ENCODE measurements at regions not wholly inside any gene's neighbourhood (a gene's known extent, or its start where the extent isn't known, plus 50 kb on each side); places are given as distances from the start of the nearest gene placed in this dataset.

DNA sequence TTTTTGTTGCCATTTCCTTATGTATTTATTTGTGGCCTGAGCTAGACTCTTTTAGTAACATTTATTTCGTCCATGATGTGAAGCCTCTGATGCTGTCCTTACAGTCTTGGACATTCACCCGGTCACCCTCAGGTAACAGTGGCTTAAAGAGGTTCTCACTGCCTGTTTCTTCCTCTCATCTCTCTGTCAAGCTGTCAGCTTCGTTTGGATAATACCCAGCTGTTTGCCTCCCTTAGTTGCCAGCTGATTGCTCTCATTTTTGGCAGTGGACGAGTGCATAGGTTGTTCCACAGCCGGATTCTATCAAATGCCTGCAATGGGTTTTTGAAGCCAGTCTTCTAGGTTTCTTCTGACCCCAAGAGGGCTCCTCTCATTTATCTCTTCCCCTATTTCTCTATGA, 427.7 kb downstream of the MED10 start:
- no peak for DNase-seq
- TF ChIP-seq, protein P1, sequence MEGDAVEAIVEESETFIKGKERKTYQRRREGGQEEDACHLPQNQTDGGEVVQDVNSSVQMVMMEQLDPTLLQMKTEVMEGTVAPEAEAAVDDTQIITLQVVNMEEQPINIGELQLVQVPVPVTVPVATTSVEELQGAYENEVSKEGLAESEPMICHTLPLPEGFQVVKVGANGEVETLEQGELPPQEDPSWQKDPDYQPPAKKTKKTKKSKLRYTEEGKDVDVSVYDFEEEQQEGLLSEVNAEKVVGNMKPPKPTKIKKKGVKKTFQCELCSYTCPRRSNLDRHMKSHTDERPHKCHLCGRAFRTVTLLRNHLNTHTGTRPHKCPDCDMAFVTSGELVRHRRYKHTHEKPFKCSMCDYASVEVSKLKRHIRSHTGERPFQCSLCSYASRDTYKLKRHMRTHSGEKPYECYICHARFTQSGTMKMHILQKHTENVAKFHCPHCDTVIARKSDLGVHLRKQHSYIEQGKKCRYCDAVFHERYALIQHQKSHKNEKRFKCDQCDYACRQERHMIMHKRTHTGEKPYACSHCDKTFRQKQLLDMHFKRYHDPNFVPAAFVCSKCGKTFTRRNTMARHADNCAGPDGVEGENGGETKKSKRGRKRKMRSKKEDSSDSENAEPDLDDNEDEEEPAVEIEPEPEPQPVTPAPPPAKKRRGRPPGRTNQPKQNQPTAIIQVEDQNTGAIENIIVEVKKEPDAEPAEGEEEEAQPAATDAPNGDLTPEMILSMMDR (IDR thresholded peaks at IDR 0.05; ENCODE audit: partially characterized antibody, unreplicated experiment) = no peak
- no peaks in the 10 kb centered on the region for H3K9me3 Mint-ChIP-seq (ENCODE audit: unreplicated experiment)
- H3K4me3 Mint-ChIP-seq (ENCODE audit: unreplicated experiment) = no peak overlapping the region
- H3K36me3 Mint-ChIP-seq (ENCODE audit: unreplicated experiment) = no peaks in the 10 kb centered on the region
- no peaks in the 10 kb centered on the region for H3K4me1 Mint-ChIP-seq (ENCODE audit: low read depth, unreplicated experiment)
- H3K27ac Mint-ChIP-seq (ENCODE audit: unreplicated experiment) = no peak overlapping the region
- H3K27me3 Mint-ChIP-seq (ENCODE audit: unreplicated experiment) = peaks cover 7% of the 10 kb centered on the region

DNA sequence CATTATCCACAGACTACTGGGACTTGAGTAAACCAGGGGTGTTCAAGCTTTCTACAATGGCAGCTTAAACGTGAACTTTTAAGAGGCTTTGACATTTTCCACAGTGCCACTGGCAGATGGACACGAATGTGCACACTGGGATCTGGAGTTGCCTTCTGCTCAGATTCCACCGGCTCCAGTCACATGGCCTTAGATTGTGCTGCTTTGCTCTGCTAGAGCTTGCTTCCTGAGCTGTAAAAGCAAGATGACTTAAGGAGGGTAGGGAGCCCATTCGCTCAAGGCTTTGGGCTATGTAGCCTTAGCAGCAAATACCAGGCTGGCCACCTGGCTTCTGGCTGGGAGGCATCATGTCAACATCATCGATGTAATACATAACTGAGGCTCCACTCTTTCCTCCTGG, 436.9 kb downstream of the MED10 start:
- H3K27ac Mint-ChIP-seq (ENCODE audit: unreplicated experiment) = no peak overlapping the region
- H3K9me3 Mint-ChIP-seq (ENCODE audit: unreplicated experiment) = no peaks in the 10 kb centered on the region
- TF ChIP-seq, protein P1 (IDR thresholded peaks at IDR 0.05; ENCODE audit: partially characterized antibody, unreplicated experiment) = no peak
- H3K4me1 Mint-ChIP-seq (ENCODE audit: low read depth, unreplicated experiment) = no peaks in the 10 kb centered on the region
- peaks cover 3% of the 10 kb centered on the region for H3K27me3 Mint-ChIP-seq (ENCODE audit: unreplicated experiment)
- H3K4me3 Mint-ChIP-seq (ENCODE audit: unreplicated experiment) = no peak overlapping the region
- no peaks in the 10 kb centered on the region for H3K36me3 Mint-ChIP-seq (ENCODE audit: unreplicated experiment)
- DNase-seq = no peak

DNA sequence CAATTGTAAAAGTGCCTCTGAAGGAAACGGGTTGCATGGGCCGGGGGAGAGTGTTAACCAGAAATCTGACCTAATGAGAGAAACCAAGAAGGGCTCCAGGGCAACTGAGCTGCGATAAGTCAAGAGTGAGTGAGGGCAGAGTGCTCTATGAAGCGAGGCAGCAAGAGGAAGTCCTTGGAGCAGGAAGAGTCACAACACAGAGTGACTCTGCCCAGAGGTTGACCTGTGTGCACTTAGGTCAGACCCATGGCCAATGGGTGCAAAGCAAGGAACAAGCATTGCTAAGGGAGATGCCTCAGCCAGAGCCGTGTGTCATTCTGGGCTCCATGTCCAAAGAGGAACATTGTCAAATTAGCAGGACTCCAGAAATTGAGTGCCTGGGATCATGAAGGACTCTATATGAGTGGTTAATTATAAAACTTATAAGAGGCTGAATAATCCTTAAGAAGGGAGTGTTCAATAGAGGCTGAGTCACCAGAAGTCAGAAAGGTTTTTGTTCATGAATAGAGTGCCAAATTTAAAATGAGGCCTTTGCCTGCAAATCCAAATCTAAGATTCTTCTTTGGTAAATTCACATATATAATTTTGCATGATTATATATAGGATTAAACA, 438.5 kb downstream of the MED10 start:
- Mint-ChIP-seq H3K27ac (ENCODE audit: unreplicated experiment) (no peak overlapping the region), H3K27me3 (ENCODE audit: unreplicated experiment) (peaks cover 3% of the 10 kb centered on the region), H3K9me3 (ENCODE audit: unreplicated experiment) (no peaks in the 10 kb centered on the region), H3K4me1 (ENCODE audit: low read depth, unreplicated experiment) (no peaks in the 10 kb centered on the region), H3K4me3 (ENCODE audit: unreplicated experiment) (no peak overlapping the region), H3K36me3 (ENCODE audit: unreplicated experiment) (no peaks in the 10 kb centered on the region)
- TF ChIP-seq, protein P1 (IDR thresholded peaks at IDR 0.05; ENCODE audit: partially characterized antibody, unreplicated experiment) = no peak
- DNase-seq = no peak

DNA sequence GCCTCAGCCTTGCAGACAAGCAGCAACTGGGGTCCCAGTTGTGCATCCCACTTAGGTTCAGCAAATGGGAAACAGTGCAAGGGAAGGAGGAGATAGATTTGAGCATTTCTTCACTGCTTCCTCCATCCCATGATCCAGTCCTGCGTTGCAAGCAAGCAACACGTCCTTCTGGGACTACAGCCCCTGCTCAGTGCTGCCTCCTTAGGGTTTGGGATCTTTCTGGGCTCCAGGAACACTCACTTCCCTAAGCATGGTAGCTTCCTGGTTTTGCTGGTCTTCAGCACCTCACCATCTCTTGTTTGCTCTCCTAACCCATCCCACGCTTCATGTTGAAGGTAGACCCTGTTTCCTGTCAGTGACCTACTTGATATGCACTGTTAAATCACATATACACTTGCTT, 444.7 kb downstream of the MED10 start:
- Mint-ChIP-seq H3K9me3 (ENCODE audit: unreplicated experiment) (no peaks in the 10 kb centered on the region), H3K27ac (ENCODE audit: unreplicated experiment) (no peak overlapping the region), H3K27me3 (ENCODE audit: unreplicated experiment) (no peaks in the 10 kb centered on the region), H3K4me3 (ENCODE audit: unreplicated experiment) (no peak overlapping the region), H3K36me3 (ENCODE audit: unreplicated experiment) (no peaks in the 10 kb centered on the region), H3K4me1 (ENCODE audit: low read depth, unreplicated experiment) (no peaks in the 10 kb centered on the region)
- no peak for DNase-seq
- TF ChIP-seq, protein P1 (IDR thresholded peaks at IDR 0.05; ENCODE audit: partially characterized antibody, unreplicated experiment) = no peak

DNA sequence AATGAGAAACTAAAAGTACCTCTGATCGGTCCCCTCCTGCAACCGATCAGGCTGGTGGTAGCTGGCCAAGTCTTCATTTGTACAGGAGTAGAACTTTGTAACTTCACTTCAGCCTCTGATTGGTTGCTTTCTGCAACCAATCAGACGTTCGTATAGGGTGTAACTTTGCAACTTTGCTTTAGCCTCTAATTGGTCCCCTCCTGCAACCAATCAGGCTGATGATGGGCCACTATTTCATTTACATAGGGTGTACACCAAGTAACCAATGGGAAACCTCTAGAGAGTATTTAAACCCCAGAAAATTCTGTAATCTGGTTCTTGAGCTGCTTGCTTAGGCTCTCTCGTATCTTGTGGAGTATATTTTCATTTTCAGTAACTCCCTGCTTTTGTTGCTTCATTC, 445.5 kb downstream of the MED10 start:
- no peaks in the 10 kb centered on the region for H3K27me3 Mint-ChIP-seq (ENCODE audit: unreplicated experiment)
- H3K27ac Mint-ChIP-seq (ENCODE audit: unreplicated experiment) = no peak overlapping the region
- no peaks in the 10 kb centered on the region for H3K36me3 Mint-ChIP-seq (ENCODE audit: unreplicated experiment)
- no peaks in the 10 kb centered on the region for H3K9me3 Mint-ChIP-seq (ENCODE audit: unreplicated experiment)
- DNase-seq = no peak
- TF ChIP-seq, protein P1 (IDR thresholded peaks at IDR 0.05; ENCODE audit: partially characterized antibody, unreplicated experiment) = no peak
- no peaks in the 10 kb centered on the region for H3K4me1 Mint-ChIP-seq (ENCODE audit: low read depth, unreplicated experiment)
- H3K4me3 Mint-ChIP-seq (ENCODE audit: unreplicated experiment) = no peak overlapping the region

Measured in glutamatergic neuron (in vitro differentiated cells).